ENCODE measurements at regions not wholly inside any gene's neighbourhood (a gene's known extent, or its start where the extent isn't known, plus 50 kb on each side); places are given as distances from the start of the nearest gene placed in this dataset.

DNA sequence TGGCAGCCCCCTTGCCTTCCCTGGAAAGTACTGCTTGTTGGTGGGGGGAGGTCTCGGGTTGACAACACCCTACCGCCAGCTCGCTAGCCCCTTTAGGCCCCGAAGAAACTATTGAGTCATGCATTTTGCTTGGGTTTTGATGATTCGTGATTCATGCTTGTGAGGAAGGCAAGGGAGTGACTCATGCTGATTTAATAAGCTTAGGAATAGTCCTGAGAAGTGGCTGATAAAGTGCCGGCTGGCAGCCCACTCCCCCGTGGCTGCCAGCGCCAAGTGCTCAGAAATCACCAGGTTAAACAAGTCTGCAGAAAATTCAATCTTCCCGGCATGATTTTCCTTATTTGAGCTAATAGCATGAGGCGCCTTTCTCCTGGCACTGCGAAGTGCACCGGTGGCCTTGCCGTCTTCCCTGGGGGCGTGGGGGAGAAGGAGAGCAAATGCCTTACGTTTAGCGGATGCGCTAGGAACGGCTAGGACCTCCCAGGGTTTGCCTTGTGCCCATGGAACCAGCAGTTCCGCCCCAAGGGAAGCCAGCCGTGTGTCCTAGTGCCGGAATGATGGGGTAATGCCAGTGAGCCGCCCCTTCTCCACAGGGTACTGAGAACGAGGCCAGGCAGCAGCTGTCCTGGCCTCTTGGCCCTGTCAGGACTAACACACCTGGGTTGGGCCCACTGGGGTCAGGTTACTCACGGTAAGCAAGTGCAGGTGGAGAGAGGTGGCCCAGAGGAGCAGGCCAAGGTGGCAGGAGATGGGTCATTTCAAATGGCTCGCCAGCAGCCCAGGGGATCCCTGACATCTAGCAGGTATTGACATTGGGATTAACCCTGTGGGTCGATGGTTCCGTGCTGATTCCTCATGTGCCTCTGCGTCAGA lies 151.9 kb downstream of the MACROH2A1 start:
- no peak for DNase-seq

DNA sequence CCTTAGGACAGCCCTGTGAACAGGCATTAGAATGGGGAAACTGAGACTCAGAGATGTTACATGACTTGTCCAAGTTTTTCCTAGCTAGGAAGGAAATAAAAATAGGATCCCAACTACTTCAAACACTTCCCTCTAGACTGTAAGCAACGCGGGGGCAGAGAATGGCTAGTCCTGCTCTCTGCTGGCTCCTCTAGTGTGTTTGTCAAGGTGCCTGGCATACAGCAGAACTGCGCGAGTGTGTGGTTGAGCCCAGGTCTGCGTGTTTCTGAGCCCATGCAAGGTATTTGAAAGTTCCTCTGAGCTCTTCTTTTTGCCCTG lies 152.5 kb downstream of the MACROH2A1 start:
- no peak for DNase-seq

DNA sequence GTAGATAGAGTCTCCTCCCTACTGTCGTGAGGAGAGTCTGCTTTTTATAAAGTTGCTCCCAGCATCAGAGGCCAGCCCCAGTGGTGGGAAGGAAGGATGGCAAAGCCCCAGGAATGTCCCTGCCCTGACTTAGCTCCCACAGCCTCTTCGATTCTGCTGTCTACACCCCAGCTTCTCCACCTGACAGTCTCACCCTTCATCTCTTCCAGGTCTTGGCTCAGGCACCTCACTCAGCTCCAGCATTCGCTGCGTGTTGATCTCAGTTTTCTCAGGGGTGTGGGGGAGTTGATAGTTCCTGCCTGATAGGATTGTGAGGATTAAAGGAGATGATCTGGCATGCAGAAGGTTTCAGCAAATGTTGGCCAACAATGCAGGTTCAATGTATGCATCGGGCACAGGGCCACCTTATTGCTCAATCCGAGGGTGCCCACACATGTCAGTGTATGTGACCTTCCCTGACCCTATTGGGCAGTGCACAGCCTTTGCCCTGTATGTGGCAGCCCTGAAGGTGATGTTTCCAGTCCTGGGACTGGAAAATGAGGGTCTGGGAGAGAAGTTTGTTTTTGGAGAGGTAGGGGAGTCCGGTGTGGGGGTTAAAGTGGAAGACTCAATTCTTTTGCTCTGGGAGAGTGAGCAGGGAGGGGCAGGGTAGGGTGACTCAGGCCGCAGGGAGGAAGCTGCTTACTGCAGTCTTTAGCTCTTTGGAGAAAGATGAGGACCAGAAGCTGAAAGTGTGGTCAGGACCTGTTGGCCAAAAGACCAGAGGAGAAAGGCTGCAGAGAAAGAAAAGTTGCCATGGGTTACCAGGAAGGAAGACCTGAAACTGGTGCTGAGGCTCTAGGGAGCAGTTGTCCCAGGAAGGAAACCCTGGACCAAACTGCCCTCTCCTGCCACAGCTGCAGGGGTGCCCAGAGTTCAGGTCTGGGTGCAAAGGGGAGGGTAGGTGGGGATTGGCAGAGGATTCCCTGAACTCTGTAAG lies 153.2 kb downstream of the MACROH2A1 start:
- DNase-seq = no peak

DNA sequence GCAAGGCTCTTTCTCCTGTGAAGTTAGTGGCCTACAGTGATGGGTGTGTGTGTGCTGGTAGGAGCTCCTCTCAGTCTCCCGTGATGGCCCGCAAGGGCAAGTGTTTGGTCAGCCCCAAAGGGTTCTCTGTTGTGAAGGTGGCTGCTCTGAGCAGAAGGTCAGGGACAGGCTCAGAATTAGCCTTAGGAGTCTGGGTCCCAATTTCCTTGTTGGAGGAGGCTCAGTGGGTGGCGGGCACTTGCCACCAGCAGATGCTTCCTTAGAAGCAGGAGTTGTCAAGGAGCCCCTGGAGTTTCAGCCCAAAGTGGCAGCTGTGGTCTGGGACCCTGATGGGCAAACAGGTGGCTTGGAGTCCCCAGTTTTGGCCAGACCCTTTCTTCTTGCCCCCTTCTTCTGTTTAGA lies 154.4 kb downstream of the MACROH2A1 start:
- DNase-seq = no peak

DNA sequence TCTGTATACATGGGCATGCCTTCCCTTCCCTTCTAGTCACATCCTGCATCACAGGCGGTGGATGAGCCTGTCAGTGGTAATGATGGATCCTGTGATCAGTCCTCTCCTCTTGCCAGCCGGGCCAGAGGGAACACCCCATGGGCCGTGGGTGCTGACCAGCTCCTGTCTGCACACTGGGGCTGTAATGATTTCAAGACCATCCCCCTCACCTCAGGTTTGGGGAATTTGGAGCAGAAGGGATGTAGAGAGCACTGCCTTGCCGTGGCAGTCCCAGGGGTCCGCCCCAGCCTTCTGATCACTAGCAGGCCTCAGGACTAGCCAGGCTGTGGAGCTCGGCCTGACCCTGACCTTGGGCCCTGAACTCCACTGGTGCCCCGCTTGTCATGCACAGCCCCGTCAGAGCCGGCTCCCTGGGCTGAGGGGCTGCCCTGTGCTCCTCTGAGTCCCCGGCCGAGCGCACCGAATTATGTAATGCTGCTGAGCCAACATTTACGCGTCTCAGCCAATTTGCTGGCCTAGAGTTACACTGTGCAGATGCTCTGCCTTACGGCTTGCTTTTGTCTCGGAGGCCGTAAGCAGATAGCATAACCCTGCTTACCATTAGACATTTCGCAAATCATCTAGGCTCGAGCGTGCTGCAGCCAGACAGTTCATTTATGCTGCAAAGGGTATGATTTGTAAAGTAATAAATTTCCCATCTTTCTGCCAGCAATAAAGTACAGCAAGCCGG lies 155.3 kb downstream of the MACROH2A1 start:
- DNase-seq = no peak

DNA sequence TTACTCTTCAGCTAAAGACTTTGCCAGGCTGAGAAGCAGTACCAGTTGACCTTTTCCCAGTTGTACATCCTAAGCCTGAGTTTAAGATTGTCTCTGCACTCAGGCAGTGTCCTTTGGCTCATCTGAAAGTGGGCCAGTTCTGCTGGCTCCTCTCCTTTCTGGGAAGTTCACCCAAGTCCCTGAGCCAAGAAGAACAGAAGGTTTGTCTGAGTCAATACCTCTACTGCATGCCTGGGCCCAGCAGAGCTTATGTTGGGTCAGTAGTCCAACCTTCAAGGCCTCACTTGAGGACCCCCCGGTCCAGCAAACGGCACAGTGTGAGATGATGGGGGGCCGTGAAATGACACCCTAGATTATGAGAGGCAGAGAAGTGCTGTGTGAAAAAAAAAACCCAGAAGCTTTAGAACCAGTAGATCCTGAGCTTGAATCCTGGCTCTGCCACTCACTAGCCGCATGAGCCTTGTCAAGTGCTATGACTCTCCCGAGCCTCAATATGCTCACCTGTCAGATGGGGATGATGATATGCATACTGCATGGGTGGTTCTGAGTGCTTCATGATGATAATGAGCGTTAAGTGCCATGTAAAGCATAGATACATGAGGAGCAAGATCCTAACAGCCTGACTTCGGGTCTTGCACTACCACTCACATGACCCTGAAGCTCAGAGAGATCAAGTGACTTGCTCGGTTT lies 156.0 kb downstream of the MACROH2A1 start:
- no peak for DNase-seq

DNA sequence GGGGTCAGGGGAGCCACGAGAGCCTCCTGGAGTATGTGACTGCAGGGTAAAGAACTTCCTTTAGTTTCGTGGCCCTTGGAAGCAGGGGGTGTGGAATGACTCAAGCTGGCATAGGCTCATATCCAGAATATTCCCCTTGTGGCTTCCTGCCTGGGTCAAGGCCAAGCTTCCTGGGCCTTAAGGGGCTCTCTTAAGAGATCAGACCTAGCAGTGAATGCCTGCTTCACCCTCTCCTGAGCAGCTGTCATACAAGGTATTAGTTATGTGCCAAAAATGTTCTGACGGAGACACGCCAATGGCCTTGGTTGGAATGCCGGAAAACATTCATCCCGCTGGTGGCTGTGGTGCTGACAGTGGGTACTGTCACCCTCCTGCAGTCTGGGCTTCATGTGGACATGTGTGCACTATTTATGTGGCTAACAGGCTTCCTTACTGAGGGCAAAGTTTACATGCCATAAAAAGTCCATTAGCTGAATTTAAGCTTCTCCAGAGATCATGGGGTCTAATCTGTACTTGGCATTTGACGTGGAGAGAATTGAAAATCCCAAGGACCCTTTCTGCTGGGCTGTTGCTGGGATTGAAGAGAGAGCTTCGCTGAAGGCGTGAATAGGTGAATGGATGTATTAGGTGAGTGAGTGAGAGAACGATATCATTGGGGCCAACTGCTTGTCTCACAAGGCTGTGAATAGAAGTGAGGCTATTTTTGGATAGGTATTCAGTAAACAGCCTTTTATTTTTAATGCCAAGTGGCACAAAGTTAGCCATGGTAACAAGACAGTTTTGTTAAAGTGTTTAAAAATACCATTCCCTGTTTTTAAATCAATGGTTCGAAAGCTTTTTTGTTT lies 156.8 kb downstream of the MACROH2A1 start:
- no peak for DNase-seq

DNA sequence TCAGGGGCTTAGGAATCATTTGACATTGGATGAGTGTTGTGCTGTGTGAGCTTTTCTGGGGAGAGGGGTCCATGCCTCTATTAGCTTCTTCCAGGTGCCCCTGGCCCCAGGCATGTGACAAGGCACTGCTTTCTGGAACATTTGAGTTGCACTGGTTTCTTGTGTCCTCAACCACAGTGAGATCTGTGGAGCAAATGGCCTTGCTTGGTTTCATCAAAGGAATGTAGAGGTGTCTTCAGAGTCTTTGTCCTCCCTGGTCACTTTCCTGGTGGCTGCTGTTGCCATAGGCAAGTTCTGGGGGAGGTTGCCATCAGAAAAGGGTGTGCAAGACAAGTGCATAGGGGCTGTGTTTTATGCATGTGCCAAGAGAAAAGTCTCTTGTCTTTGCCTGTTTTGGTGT lies 157.5 kb downstream of the MACROH2A1 start:
- no peak for DNase-seq

DNA sequence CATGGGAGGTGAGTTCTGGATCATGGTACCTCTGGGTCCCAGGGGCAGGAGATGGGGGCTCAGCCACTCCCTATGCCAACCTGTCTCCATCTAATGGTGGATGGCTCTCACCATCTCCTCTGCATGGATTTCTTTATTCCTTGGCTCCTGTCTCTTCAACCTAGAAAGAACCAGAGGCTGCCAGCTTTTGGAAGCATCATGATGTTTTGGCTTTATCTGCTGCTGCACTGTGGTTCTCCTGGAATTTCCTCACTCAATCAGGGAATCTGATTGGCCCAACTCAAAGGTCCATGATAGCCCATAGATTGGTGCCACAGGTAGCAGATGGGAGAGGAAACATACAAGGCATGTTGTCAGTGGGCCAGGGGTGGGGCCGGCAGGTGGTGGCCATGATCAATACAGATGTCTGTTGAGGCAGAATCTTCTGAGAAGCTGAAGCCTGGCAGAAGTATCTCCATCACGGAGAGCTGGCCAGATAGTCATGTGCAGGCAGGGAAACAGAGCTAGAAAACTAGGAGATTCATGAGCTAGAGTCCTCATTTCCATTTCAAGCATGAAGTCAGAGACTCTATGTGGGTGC lies 158.2 kb downstream of the MACROH2A1 start:
- no peak for DNase-seq

DNA sequence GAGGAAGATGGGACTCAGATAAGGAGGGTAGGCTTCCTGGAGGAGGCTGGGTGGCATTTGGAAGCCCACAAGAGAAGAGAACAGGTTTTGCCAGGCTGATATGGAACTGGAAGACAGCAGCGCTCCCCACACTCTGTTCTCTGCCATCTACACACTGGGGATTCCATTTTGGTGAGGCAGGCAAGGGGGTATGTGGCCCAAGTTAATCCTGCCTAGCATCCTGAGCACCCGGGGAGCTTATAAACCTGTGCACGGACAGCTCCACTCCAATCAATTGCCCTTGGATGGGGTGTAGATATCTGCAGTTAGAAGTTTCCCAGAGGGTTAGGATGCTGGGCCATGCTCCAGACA lies 158.8 kb downstream of the MACROH2A1 start:
- DNase-seq = no peak

DNA sequence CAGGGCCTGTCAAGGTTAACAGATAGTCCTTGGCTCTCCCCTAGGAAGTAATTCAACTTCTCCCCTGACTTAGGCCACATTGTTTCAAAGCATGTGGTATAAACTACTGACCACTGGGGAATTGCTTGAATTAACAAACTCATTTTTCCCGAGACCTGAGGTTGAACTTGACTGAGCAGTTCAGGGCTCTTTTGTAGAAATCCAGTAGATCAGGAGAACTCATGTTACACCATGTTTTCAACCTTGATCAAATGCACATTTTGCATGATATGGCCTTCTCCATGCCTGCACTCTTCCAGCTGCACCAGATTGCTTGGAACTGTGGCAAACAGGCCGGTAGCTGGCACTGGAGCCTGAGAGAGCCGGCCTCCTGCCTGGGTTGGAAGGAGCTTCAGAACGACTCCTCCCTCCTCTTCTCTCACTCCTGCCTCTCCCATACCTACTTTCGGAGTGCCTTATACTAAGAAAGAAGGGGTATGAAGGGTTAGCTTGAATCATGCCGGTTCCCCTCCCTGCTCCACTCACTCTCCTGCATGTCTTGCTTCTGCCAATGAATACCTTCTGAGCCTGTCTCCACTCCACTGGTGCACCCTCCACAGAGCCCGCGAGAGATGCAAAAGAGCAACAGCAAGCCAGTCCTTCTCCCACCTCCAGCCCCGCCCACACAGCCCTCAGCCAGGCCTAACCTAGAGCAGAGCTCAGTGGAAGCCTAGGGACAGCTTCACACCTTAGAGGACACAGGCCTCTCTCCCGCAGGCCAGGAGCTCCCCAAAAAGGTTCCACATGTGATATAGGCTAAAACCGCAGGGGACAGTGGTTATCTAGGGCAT lies 159.4 kb downstream of the MACROH2A1 start:
- no peak for DNase-seq

DNA sequence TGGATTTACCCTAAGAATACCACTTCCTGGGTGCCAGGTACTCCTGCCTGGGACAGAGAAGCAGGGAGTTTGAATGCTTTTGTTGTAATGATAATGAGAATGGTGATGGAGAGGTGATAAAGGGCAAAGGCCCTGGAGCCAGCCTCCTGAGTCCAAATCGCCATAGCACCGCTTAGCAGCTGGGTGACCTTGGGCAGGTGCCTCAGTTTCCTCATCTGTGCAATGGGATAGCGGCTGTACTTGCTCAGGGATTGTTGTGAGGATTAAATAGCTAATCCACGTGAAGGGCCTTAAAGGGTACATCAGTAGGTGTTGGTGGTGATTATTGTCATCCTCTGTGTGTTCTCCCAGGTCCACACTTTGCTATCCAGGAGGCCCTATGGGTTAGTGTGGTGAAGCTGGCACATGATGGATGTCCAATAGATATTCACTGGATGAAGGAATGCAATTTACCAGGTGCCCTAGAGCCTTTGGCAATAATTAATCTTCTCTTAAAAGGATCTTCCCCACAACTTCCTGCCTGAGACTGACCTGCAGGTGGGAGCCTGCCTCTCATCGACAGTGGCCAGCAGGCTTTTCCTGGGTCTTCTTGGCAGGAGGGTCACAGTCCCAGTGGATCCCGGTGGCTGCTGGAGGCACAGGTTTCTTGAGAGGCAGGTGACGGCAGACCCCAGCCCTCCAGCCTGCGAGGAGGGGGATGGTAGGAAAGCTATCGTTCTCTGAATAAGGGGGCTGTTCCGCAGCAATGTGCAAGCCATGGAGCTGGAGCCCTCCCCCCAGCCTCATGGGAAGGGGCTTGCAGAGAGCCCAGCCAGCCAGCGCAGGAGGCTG lies 160.2 kb downstream of the MACROH2A1 start:
- no peak for DNase-seq

DNA sequence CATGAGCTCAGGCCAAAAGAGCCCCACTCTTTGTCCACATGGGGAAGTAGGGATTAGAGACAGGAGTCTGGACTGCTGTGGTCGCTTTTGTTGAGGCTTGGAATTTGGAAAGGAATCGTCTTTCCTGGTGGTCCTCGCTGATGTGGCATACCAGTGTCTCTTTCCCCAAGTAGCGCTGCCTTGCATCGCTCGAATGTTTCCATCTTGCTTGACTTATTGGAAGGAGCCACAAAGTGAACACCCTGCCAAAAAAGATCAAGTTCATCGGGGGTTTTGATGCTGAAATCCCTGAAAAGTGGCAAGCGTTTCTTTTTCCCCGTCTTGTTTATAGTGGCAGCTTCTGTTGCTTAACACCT lies 161.3 kb downstream of the MACROH2A1 start:
- DNase-seq = no peak

DNA sequence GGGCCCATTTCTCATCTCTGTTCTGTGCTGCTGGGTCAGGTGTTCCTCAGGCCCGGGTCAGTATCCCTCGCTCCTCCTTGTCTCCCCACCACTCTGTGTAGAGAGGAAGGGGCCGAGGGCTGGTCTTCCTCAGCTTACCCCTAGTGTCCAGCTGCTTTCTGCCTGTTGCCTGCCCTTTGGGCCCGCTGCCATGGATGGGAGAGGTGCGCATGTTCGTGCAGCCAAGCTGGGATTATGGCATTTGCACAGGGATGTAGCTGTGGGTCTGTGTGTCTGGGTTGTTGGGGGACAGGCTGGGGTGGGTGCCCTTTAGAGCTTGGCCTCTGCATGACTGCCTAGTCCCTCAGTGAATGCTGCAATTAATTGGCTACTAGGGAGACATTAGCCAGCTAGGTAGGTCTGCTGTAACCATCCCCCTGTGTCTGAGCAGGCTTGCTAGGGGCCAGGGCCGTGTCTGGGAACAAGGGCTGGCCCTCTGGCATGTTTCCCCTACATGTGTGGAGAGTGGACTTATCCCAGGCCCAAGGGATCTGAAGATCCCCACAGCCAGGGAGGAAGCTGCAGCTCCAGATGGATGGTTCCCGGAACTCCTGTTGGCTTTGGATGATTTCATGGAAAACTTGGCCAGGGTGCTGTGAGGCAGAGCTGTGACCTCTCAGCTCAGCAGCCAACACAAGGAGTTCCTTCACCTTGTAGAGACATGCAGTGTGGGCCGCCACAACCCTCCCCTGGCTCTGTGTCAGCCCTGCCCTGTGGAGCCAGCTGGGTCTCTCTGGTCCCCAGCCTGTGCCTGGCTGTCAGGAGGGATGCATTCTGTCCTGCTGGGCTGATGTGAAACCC lies 161.9 kb downstream of the MACROH2A1 start:
- DNase-seq = no peak

DNA sequence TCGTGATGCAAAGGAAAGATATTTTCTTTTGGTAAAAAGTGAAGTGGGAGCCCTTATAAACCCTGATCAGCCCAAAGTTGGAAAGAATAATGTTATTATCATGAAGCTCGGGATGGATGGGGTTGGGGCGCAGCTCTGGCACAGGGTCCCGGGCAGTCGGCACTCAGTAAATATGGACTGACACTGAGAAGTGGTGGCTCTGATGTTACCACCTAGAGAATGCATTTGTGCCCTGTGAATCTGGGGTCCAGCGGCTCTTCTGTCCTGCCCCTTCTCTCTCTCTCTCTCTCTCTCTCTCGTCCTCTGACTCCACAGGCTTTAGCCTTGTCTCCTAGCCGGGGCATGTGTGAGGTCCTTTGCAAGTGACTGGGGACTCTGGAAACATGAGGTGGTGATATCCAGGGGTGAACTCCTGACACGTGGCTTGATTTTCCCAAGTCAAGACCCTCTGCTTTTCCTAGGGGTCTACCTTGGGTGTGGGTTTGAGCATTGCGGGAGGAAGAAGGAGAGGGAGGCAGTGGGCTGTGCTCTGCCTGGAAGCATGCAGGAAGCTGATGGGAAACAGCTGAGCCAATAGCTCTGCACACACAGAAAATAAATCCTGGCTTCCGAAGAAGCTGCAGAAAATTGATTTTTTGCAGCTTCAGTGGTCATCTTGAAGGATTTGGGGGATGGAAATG lies 162.7 kb downstream of the MACROH2A1 start:
- no peak for DNase-seq

DNA sequence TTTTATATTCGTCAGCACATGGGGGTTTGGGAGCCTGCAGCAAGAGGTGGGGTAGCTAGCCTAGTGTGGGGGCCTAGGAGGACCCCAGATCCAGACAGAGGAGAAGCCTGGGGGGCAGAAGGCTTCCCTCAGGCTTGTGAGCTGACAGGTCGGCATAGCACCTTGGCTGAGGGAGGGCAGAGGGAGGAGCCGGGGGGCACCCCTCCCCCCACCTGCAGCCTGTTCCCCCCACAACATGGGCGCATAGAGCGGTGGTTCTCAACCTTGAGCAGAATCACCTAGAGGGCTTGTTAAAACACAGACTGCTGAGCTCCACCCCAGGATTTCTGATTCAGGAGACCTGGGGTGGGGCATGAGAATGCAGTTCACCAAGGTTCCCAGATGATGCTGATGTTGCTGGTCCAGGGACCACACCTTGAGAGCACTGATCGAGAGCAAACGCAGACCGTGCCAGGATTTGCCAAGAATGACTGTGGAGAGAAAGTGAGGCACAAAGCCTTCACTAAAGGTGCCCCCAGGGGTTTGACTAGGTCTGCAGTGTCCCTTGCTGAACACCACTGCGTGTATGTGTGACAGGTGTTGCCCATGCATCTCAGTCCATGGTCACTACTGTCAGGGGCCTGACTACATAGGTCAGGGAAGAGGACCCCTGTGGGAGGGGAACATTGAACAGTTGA lies 163.3 kb downstream of the MACROH2A1 start:
- DNase-seq = no peak

DNA sequence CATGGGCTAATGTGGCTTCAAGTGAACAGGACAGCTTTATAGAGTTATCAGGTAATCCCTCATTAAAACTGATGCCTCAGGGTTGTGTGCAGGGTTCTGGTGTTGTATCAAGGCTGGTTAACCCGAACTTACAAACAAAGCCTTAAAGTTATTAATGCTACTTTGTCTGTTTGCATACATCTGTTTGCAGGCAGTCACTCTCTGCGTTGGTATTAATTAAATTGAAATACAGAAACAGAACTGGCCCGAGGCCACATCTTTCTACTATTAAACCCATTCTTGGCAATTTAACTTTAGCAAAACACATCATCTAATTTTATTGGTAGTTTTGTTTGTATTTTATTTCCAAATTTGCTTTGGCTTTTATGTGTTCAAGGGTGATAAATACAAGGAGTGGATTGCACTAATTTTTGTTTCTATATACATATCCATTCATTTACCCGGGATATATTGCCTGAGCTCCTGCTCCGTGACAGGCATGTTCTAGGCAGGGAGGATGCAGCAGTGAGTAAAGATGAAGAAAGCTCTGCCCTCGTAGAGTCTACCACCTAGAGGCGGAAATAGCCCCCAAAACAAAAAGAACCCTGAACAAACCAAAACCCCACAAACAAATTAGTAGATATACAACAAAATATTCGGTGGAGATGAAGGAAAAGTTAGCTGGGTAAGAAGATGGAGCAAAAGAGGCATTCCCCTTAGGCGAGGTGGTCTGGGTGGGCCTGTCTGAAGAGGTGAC lies 164.2 kb downstream of the MACROH2A1 start:
- DNase-seq = no peak

Data from effector CD8-positive, alpha-beta T cell (primary cell).